Omental fat pad (tissue), 3 donors: ENCODE measurements at regions not wholly inside any gene's neighbourhood (a gene's known extent, or its start where the extent isn't known, plus 50 kb on each side); places are given as distances from the start of the nearest gene placed in this dataset.

Experiments
- ATAC-seq: fragments of 150-250 bp; one replicate; pipeline ENCODE4 v1.9.1; 2016; ENCODE audit warnings: mild to moderate bottlenecking, moderate library complexity; ENCODE audit not compliant: low FRiP score
- DNase-seq: peaks from one replicate; pipeline ENCODE4 v3.0.0-alpha.2; 2019; ENCODE audit warnings: low spot score
- CTCF ChIP-seq, 3 donors: fragments of 450-650 bp; IDR thresholded peaks; one replicate each; pipeline ENCODE4 v1.5.1; 2016 to 2017; ENCODE audit warnings: antibody characterized with exemption in 3 of 3, mild to moderate bottlenecking in 3 of 3, moderate library complexity in 2 of 3

DNA sequence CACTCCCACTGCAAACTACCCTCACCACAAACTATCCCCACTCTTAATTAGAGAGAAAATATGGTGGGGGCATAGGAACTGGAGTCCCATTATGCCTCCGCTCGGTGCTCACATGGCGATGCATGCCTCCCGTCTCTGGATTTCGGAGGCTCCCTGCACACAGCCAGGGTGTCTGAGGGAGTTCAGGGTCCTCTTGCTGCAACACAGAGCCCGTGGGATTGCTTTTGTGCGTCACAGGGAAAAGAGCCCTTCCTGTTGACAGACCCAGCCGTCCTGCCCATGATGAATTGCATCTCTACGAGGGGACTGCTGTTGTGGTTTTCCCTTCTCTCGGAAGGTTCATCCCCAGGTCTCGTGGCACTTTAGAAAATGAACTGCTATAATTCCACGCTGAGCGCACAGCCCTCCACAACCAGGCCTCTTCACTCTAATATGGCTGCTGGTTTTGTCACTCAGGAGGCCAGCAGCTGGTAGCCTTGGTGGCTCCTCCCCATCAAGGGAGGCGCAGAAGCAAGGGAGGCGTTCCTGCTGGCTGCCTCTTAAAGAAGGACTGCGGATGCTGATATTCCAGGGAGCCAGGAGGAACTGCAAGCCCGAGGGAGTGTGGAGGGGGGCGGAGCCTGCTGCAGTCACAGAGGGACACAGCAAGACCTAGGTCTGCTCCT, 158.0 kb downstream of the KCNA5 start:
- TF ChIP-seq CTCF (IDR thresholded peaks at IDR 0.05) = no peak
- DNase-seq (no peak), ATAC-seq (no peak)

DNA sequence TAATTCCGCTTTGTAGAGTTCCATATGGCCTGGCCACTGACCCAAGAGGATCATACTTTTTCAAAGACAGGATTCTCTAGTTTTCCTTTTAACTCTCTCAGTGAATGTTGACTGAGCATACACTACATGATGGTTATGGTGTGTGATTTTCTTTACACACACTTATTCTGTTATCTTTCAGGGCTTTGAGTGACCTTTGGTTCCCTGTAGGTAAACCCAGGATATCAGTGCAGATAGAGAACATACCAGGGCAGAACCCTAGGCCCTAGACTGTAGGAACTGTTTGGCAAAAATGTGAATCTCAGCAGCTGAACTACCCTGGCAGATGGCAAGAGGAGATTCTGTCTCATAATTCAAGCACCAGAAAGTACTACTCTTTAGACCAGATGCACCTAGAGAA, 159.6 kb downstream of the KCNA5 start:
- ATAC-seq = no peak
- TF ChIP-seq CTCF (IDR thresholded peaks at IDR 0.05) = no peak
- no peak for DNase-seq

DNA sequence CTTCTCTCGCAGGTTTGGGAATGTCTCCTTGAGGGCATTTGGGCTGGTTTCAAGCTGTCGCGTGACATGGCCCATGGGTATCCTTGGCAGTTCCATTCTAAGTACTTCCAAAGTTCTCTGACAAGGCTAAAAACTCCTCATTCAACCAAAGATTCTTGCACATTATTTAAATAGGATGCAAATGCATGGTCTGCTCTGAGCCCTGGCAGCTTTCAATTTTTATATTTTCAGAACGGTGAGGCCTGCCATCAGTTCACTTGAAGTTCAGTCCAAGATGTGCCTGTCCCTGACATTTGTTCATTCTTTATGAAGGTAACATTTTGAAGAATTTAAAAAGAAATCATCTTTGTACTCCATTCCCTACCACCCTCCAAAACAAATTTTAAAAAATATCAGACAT, 160.0 kb downstream of the KCNA5 start:
- no peak for DNase-seq
- no peak for ATAC-seq
- no peak for TF ChIP-seq CTCF (IDR thresholded peaks at IDR 0.05)

DNA sequence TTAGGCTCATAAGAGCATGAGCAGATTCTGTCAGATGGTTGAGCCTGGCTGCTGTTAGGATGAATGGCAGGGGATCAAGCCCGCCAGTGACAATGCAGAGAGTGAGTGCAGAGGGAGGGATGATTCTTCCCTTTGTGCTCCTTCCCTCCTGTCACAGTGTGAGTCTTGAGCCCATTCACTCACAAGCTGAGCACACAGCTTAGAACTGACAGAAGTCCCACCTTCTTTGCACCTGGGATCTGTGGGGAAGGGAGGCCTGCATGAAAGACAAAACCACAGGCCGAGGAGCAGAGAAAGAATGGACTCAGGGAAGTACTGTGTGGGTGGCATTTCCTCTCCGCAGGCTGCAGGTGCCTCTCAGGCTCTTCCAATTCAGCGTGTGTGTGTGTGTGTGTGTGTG, 160.6 kb downstream of the KCNA5 start:
- TF ChIP-seq CTCF (IDR thresholded peaks at IDR 0.05) = no peak
- no peak for ATAC-seq

DNA sequence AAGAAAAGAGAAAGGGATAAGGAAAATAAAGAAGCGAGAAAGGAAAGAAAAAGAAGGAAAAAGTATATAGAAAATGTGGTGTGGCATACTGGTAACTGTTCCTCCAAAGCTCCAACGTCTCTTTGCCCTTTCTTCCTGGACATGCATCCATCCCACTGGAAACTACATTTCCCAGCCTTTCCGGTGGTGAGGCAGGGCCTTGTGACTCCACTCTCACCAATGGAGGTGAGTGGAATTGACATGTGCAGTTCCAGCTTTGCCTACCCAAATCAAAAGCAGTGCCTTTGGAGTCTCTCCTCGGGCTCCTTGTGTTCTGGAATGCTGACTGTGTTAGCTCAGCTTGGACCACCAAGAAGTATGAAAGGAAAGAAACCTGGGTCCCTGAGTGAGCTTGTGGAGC, 161.2 kb downstream of the KCNA5 start:
- DNase-seq (no peak), ATAC-seq (no peak)
- TF ChIP-seq CTCF (IDR thresholded peaks at IDR 0.05) = no peak

More for the DNA sequence above, 160.6 kb downstream of the KCNA5 start:
- DNase-seq = no peak

DNA sequence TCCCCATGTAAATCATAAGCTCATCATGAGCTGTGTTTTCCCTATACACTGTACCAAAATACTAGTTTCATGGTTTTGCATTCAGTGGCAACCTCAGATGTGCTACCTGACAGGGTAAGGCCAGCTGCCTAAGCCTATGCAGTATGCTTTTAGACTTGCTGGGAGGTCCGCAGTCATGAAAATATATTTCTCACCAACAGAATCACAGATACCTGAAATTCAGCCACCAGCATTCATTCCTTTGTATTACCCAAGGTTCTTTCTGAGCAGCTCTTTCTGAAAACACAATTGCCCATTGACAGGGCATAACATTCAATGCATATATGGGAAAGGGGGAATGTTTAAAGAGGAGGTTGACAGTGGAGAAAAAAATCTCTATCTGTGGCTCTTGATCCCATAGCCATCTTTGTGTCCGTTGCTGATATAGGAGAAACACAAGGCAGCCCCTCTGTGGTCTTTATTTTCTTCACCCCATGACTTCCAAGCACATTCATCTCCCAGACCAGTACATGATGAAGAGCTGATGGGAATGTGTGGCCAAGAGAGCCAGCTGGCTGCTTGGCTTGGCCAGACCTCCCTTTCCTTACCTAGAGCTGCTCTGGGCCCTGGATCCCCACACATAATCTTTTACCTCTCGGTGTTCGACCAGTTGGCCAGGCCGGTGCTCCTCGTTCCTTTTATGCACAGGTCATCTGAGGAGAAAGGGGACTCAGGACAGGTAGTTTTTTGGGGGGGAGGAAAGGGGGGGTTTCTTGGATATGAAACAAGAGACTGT, 162.9 kb downstream of the KCNA5 start:
- ATAC-seq (no peak), DNase-seq (no peak)
- no peak for TF ChIP-seq CTCF (IDR thresholded peaks at IDR 0.05)
